Nephron (organoid): ENCODE measurements at regions not wholly inside any gene's neighbourhood (a gene's known extent, or its start where the extent isn't known, plus 50 kb on each side); places are given as distances from the start of the nearest gene placed in this dataset.

Experiments used
- H3K27ac Mint-ChIP-seq, 3 experiments: 2 replicates each; pipeline ENCODE4 v1.8.0; 2020; ENCODE audit warnings: mixed read lengths in 3 of 3, mild to moderate bottlenecking in 2 of 3, moderate library complexity in 1 of 3
- H3K27me3 Mint-ChIP-seq: 2 replicates; pipeline ENCODE4 v1.8.0; 2021; ENCODE audit warnings: low read depth, mild to moderate bottlenecking, moderate library complexity, mixed read lengths
- H3K36me3 Mint-ChIP-seq: 2 replicates; pipeline ENCODE4 v1.8.0; 2020; ENCODE audit warnings: low read depth, mixed read lengths
- H3K4me1 Mint-ChIP-seq: 2 replicates; pipeline ENCODE4 v1.8.0; 2020; ENCODE audit warnings: mixed read lengths
- H3K4me3 Mint-ChIP-seq, 3 experiments: 2 replicates each; pipeline ENCODE4 v1.8.0; 2020; ENCODE audit warnings: mild to moderate bottlenecking in 3 of 3, mixed read lengths in 3 of 3, moderate library complexity in 2 of 3
- H3K9me3 Mint-ChIP-seq: 2 replicates; pipeline ENCODE4 v1.8.0; 2020; ENCODE audit warnings: mixed read lengths
- TF ChIP-seq, protein P1 (sequence below), 3 experiments: fragments of 200-600 bp; sonication (generic); IDR thresholded peaks; one replicate each; pipeline ENCODE4 v1.5.0; 2021; ENCODE audit warnings: antibody characterized with exemption in 3 of 3; ENCODE audit not compliant: unreplicated experiment in 3 of 3

DNA sequence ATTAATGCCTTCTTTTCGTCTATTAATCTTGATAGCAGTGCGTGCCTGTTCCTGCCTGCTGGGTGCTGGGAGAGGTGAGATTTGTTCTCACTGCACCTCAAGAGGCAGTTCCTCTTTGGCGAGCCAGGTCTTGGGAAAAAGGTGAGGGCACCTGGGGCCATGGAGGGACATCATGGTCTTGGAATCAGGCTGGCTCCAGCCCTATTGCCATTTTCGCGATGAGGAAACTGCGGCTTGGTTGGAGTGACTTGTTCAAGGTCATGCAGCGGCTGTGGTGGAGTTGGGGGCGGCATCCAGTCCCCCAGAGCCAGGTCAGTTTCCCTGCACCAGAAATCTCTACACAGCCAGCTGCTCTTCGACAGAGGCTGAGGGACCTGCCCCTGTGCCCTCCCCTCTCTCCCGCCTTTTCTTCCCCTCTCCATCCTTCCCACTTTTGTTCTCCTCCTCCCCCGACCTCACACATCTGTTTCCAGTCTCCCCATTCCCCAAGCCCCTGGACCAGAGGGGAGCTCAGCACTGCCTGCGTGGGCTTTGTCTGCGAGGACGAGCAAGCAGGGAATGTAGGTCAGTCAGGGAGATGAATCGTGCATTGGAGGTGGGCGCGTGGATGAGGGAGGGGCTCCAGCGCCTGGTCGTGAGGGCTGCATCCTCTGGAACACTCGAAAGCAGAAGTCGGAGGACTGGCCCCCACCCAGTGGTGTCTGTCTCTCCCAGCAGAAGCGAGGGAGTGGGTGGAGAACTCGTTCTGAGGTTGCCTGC is 135.1 kb downstream of the ACTL8 start:
- Mint-ChIP-seq H3K9me3 (peaks cover 2% of the 10 kb centered on the region), H3K4me1 (no peaks in the 10 kb centered on the region)

DNA sequence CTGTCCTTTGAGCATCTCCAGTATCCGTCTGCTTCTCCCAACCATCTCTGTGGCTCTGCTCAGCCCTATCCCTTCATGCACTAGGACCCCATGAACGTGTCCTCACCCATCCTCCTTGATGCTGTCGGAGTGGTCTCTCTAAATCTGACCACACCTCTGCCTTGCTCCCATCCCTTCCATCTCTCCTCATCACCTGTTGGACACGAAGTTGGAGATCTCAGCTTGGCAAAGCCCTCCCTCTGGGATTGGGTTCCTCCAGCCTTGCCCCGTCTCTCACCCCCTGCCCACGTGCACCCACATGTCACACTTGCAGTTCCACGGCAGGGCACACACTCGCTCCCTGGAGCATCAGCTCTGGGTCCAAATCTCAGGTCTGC is 135.7 kb downstream of the ACTL8 start:
- peaks cover 2% of the 10 kb centered on the region for H3K9me3 Mint-ChIP-seq
- TF ChIP-seq, protein P1, sequence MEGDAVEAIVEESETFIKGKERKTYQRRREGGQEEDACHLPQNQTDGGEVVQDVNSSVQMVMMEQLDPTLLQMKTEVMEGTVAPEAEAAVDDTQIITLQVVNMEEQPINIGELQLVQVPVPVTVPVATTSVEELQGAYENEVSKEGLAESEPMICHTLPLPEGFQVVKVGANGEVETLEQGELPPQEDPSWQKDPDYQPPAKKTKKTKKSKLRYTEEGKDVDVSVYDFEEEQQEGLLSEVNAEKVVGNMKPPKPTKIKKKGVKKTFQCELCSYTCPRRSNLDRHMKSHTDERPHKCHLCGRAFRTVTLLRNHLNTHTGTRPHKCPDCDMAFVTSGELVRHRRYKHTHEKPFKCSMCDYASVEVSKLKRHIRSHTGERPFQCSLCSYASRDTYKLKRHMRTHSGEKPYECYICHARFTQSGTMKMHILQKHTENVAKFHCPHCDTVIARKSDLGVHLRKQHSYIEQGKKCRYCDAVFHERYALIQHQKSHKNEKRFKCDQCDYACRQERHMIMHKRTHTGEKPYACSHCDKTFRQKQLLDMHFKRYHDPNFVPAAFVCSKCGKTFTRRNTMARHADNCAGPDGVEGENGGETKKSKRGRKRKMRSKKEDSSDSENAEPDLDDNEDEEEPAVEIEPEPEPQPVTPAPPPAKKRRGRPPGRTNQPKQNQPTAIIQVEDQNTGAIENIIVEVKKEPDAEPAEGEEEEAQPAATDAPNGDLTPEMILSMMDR (IDR thresholded peaks at IDR 0.05; ENCODE audit: unreplicated experiment in 3 of 3), result no peak
- H3K27ac Mint-ChIP-seq, result no peak overlapping the region
- H3K36me3 Mint-ChIP-seq, result no peaks in the 10 kb centered on the region
- no peak overlapping the region for H3K4me3 Mint-ChIP-seq
- peaks cover 71% of the 10 kb centered on the region for H3K27me3 Mint-ChIP-seq
- H3K4me1 Mint-ChIP-seq, result no peaks in the 10 kb centered on the region

More for the DNA sequence above, 135.1 kb downstream of the ACTL8 start:
- Mint-ChIP-seq H3K27ac (no peak overlapping the region), H3K27me3 (peaks cover 71% of the 10 kb centered on the region), H3K4me3 (no peak overlapping the region), H3K36me3 (no peaks in the 10 kb centered on the region)
- TF ChIP-seq, protein P1 (IDR thresholded peaks at IDR 0.05; ENCODE audit: unreplicated experiment in 3 of 3), result no peak

DNA sequence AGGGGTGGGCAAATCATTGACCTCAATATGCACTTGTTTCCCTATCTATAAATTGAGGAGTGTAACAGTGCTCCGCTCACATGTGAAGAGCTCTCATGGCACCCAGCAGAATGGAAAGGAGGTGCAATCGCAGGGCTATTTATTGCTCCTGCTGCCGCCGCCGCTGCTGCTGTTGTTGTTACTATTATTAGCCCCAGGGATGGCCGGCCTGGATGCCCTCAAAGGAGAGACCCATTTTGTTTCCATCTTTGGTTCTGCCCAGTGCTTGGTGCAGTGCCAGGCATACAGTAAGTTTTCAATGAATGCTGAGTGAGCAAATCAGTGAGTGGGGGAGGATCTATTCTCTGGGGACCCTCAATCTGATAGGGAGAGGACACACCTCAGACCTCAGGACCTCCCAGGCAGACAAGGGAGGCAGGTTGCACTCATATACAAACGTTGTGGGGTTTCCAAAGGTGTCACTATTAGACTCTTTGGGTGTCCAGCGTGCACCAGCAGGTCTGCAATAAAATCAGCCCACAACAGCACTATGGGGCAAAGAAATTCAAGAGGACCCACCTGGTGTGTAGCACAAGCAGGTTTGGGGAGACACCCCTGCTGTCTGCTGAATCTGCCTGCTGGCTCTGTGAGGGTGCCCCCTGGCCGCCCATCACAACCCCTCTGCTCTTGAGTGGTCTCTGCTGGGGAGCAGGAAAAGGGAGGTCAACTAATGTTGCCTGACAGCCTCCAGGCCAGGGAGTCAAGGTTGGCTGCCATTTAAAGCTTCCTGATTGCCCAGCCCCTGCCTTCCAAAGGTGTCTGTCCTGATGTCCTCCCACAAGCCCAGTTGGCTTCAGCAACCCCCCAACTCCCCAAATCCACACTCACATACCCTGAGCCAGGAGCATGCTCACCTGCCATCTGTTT is 136.3 kb downstream of the ACTL8 start:
- Mint-ChIP-seq H3K36me3 (no peaks in the 10 kb centered on the region), H3K27me3 (peaks cover 70% of the 10 kb centered on the region), H3K4me3 (no peak overlapping the region), H3K27ac (no peak overlapping the region), H3K4me1 (no peaks in the 10 kb centered on the region), H3K9me3 (peaks cover 2% of the 10 kb centered on the region)
- TF ChIP-seq, protein P1 (IDR thresholded peaks at IDR 0.05; ENCODE audit: unreplicated experiment in 3 of 3), result no peak

DNA sequence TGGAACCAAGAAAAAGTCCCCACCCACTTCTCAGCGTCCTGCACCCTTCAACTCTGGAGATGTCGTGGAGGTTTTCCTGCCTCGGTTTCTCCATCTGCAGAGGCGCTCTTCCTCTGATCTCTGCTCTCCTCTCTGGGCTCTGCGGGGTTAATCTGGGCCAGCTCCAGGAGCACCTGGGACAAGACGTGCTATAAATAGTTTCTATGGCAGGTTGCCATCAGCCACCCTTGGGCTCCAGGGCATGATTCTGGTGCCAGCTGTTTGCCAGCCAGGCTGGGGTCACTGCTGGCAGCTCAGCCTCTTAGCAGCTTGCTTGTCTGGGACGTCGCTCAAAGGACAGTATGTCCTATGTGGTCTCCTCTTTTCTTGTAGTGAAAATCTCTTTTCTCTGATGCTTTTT is 137.1 kb downstream of the ACTL8 start:
- H3K4me3 Mint-ChIP-seq, result no peak overlapping the region
- H3K27ac Mint-ChIP-seq, result no peak overlapping the region
- H3K4me1 Mint-ChIP-seq, result no peaks in the 10 kb centered on the region
- peaks cover 69% of the 10 kb centered on the region for H3K27me3 Mint-ChIP-seq
- H3K36me3 Mint-ChIP-seq, result no peaks in the 10 kb centered on the region
- TF ChIP-seq, protein P1 (IDR thresholded peaks at IDR 0.05; ENCODE audit: unreplicated experiment in 3 of 3), result no peak
- H3K9me3 Mint-ChIP-seq, result peaks cover 2% of the 10 kb centered on the region

DNA sequence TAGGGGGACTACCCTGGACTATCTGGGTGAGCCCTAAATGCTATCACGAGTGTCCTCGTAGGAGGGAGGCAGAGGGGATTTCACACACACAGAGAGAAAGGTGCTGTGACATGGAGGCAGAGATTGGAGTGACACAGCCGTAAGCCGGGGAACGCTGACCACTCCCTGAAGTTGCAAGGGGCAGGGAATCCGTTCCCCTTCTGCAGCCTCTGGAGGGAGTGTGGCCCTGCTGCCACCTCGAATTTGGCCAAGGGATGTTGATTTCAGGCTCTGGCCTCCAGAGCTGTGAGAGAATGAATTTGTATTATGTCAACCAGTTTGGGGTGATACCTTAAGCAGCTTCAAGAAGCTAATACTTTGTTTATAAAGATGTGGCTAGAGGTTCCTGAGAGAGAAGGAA is 137.7 kb downstream of the ACTL8 start:
- H3K4me1 Mint-ChIP-seq, result no peaks in the 10 kb centered on the region
- no peak overlapping the region for H3K27ac Mint-ChIP-seq
- TF ChIP-seq, protein P1 (IDR thresholded peaks at IDR 0.05; ENCODE audit: unreplicated experiment in 3 of 3), result no peak
- H3K9me3 Mint-ChIP-seq, result peaks cover 2% of the 10 kb centered on the region
- H3K4me3 Mint-ChIP-seq, result no peak overlapping the region
- no peaks in the 10 kb centered on the region for H3K36me3 Mint-ChIP-seq
- H3K27me3 Mint-ChIP-seq, result peaks cover 64% of the 10 kb centered on the region
